ENCODE measurements at regions not wholly inside any gene's neighbourhood (a gene's known extent, or its start where the extent isn't known, plus 50 kb on each side); places are given as distances from the start of the nearest gene placed in this dataset.
"Not testable (repeated sequence)": the region's sequence is repeated elsewhere in the genome, so short reads cannot be mapped to it uniquely, and the experiment has no call there.

DNA sequence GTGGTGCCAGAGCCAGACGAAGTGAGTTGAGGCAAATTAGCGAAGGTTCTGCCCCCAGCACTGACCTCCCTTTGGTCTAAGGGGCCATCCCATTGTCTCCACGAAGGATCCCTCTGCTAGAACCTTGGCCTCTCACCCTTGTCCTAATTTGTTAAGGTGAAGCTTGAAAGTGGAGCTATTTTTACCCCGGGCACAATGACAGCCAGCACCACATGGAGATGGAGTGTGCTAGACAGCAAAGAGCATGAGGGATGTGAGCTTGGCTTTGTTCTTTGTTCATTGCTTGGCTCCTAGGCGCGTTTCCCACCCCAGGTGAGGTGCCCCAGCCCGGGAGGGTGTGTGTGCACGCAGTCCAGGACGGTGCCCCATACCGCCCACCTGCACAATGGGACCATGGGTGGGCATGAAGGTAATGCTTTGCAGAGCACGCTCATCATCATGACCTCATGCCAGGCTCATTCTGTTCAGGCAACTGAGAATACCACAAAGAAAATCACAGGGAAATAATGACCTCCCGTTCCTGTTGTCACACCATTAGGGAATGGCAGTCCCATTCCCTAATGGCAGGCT, 361.0 kb upstream of the FZD8 start:
- no peaks in the 10 kb centered on the region for H3K4me1 ChIP-seq (ENCODE audit: control insufficient read depth in 1 of 2, insufficient read depth in 2 of 2, low read length in 2 of 2)
- no peaks in the 10 kb centered on the region for H3K27me3 ChIP-seq (ENCODE audit: low read depth, low read length)
- no peaks in the 10 kb centered on the region for H3K36me3 ChIP-seq (ENCODE audit: control insufficient read depth in 1 of 2, insufficient read depth in 2 of 2, low read length in 2 of 2)
- no peak overlapping the region for H3K27ac ChIP-seq (ENCODE audit: low read length)
- no peak overlapping the region for H3K4me3 ChIP-seq (ENCODE audit: low read depth in 1 of 2, low read length in 2 of 2)
- H3K9me3 ChIP-seq (ENCODE audit: control insufficient read depth in 1 of 2, low read length in 2 of 2), result no peaks in the 10 kb centered on the region

DNA sequence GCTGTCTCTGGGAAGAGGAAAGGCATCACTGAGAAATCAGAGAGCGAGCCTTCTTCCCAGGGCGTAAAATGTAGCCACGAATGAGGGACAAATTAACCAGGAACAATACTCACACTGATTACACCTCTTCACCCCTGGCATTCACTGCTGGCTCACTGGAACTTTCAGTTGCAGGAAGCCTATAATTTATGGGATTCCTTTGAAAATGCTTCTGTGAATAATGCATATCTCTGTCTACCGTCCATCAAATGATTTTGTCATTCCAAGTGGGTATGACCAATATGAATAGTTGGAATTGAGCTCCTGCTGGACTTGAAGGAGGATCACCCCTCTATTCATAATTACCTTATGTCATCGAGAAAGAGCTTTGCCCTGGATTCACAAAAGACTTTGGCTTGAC, 360.3 kb upstream of the FZD8 start:
- no peaks in the 10 kb centered on the region for H3K36me3 ChIP-seq (ENCODE audit: control insufficient read depth in 1 of 2, insufficient read depth in 2 of 2, low read length in 2 of 2)
- no peaks in the 10 kb centered on the region for H3K4me1 ChIP-seq (ENCODE audit: control insufficient read depth in 1 of 2, insufficient read depth in 2 of 2, low read length in 2 of 2)
- H3K4me3 ChIP-seq (ENCODE audit: low read depth in 1 of 2, low read length in 2 of 2), result no peak overlapping the region
- H3K27ac ChIP-seq (ENCODE audit: low read length), result no peak overlapping the region
- H3K9me3 ChIP-seq (ENCODE audit: control insufficient read depth in 1 of 2, low read length in 2 of 2), result no peaks in the 10 kb centered on the region
- H3K27me3 ChIP-seq (ENCODE audit: low read depth, low read length), result no peaks in the 10 kb centered on the region

DNA sequence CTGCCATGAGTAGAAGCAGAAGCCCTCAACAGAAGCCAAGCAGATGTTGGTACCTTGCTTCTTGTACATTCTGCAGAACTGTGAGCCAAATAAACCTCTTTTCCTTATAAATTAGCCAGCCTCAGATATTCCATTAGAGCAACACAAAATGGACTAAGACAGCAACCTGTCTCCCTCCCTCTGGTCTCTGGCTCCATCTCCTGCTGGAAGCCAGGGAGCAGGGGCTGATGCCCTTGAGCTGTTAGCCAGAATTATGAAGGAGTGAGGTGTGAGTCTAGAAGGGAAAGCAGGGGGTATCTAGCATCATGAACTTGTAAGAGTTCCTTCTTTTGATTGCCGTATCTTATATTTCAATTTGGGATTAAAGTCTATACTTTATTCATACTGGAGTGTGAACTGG, 358.7 kb upstream of the FZD8 start:
- H3K36me3 ChIP-seq (ENCODE audit: control insufficient read depth in 1 of 2, insufficient read depth in 2 of 2, low read length in 2 of 2); H3K4me3 ChIP-seq (ENCODE audit: low read depth in 1 of 2, low read length in 2 of 2); H3K9me3 ChIP-seq (ENCODE audit: control insufficient read depth in 1 of 2, low read length in 2 of 2); H3K27me3 ChIP-seq (ENCODE audit: low read depth, low read length); H3K27ac ChIP-seq (ENCODE audit: low read length); H3K4me1 ChIP-seq (ENCODE audit: control insufficient read depth in 1 of 2, insufficient read depth in 2 of 2, low read length in 2 of 2): not testable (repeated sequence)

DNA sequence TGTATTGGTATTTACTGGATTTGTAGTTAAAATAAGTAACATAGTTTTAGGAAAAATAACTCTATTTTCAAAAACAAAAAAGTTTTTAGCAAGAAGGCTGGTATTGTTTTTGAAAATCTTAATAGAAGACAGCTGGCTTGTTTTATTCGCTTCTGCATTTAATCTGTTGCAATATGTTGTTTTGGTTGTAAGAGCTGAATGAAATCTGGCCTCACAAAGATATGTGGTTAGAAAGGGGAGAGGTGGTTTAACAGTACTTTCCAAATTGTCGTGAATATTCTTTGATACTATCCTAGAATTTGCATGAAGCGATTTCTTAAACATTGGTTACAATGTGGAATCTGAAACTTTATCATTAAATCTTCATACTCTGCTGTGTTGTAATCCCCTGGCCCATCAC, 355.9 kb upstream of the FZD8 start:
- Histone ChIP-seq H3K9me3 (ENCODE audit: control insufficient read depth in 1 of 2, low read length in 2 of 2) (no peaks in the 10 kb centered on the region), H3K27ac (ENCODE audit: low read length) (no peak overlapping the region), H3K4me1 (ENCODE audit: control insufficient read depth in 1 of 2, insufficient read depth in 2 of 2, low read length in 2 of 2) (no peaks in the 10 kb centered on the region), H3K36me3 (ENCODE audit: control insufficient read depth in 1 of 2, insufficient read depth in 2 of 2, low read length in 2 of 2) (no peaks in the 10 kb centered on the region), H3K4me3 (ENCODE audit: low read depth in 1 of 2, low read length in 2 of 2) (no peak overlapping the region), H3K27me3 (ENCODE audit: low read depth, low read length) (no peaks in the 10 kb centered on the region)

DNA sequence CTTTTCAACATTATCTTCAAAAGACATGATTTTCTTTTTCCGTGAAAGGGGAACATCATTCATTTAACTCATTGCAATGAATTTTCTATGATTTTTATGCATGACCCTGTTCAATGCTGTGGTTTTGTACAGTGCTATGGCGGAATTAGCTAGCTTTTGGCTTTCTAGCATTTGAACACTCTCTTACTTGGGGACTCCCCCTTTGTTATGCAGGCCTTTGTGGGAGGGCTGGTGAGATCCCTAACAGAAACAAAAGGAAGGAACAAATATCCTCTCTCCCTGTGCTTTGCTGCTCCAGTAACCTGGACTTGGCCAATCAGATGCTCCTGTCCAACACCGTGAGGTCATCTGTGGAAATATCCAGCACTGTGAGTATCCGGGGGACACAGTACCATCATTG, 353.4 kb upstream of the FZD8 start:
- Histone ChIP-seq H3K27me3 (ENCODE audit: low read depth, low read length) (no peaks in the 10 kb centered on the region), H3K36me3 (ENCODE audit: control insufficient read depth in 1 of 2, insufficient read depth in 2 of 2, low read length in 2 of 2) (no peaks in the 10 kb centered on the region), H3K9me3 (ENCODE audit: control insufficient read depth in 1 of 2, low read length in 2 of 2) (no peaks in the 10 kb centered on the region), H3K4me3 (ENCODE audit: low read depth in 1 of 2, low read length in 2 of 2) (no peak overlapping the region), H3K4me1 (ENCODE audit: control insufficient read depth in 1 of 2, insufficient read depth in 2 of 2, low read length in 2 of 2) (no peaks in the 10 kb centered on the region), H3K27ac (ENCODE audit: low read length) (no peak overlapping the region)

DNA sequence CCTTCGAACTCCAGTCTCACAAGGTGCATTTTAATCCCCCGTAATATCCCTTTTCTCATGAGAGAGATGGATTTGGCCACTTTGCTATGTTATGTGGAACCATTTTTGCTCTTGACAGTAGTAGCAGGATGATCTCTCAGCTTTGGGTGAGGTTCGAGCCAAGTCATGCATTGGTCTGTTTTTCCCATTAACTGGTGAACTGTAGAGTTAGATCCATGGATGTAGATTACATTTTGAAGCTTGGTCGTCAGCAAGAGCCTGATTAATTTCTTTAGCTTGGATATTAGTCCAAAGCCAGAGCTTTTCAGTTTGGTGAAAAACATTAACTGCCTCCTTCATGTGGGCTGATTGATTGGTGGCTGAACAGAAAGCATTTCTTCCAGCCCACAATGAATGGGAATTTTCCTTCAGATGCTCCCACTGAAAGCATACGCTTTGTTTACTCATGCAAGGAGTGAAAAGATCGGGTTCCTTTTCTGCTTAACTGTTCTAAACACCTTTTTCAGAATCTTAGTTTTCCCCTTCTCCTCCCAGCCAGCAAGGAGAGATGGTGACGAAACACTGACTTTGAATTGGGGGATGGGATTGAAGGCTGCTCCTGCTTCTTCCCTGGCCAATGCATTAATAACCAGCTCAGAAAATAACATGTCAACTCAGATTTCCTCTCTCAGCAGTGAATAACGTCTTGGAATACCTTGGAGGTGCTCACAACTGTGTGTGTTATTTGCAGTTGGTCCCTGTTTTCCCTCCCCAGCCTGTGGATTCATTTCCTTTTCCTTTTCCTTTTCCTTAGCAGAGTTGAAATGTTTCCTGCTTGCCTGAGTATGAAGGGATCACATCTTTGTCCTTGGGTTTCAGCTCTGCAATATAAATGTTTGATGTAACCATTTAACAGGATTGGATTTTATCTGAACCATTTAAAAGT, 351.8 kb upstream of the FZD8 start:
- Histone ChIP-seq H3K36me3 (ENCODE audit: control insufficient read depth in 1 of 2, insufficient read depth in 2 of 2, low read length in 2 of 2) (no peaks in the 10 kb centered on the region), H3K4me1 (ENCODE audit: control insufficient read depth in 1 of 2, insufficient read depth in 2 of 2, low read length in 2 of 2) (no peaks in the 10 kb centered on the region), H3K9me3 (ENCODE audit: control insufficient read depth in 1 of 2, low read length in 2 of 2) (no peaks in the 10 kb centered on the region), H3K27me3 (ENCODE audit: low read depth, low read length) (no peaks in the 10 kb centered on the region), H3K27ac (ENCODE audit: low read length) (no peak overlapping the region), H3K4me3 (ENCODE audit: low read depth in 1 of 2, low read length in 2 of 2) (no peak overlapping the region)

DNA sequence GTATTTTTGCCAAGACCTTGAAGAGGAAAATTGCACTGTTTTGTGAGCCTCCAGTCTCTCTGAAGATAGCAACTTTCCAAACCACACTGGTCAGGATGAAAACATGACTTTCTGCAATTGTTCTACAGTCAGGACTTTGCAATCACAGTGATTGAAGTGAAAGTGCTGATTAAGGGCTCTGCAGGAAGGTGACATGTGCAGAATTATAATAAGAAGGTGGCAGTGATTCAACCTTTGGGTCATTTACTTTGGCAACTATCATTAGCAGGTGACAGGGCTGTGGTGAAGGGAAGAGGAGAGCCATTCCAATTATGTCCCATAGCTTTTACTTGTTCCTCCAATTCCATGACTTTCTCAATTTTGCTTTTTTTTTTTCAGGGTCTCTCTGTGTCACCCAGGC, 350.0 kb upstream of the FZD8 start:
- Histone ChIP-seq H3K4me3 (ENCODE audit: low read depth in 1 of 2, low read length in 2 of 2) (no peak overlapping the region), H3K4me1 (ENCODE audit: control insufficient read depth in 1 of 2, insufficient read depth in 2 of 2, low read length in 2 of 2) (no peaks in the 10 kb centered on the region)

DNA sequence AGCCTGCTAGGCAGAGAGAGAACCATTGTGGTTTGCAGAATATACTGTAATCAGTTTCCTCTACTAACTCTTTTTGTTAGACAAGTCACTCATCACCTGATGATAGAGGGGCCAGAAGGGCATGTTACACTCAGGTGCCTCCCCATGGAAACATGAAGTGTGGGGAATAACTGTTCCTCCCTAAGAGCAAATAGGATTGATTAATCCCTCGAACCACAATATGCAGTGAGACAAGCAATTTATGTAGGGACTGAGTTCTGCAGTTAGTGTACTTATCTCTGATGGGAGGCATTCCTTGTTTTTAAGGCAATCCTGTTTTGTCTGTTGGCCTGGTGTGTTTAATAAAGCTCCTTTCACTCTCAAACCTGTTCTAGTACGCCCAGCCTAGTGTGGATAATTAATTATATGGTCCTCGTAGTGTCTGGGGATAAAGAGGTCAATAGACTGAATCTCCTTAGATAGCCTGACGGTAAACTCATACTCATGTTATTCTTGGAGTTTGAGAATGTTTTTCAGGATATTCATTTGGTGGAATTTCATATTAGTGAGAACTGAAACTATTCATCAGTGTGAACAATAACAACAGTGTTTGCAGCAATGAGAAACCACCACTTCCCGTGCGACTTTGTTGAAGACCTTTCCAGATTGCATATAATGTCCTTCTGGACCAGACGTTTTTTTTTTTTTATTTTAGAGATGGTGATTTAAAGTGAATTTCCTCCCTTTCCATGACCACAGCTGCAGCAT, 344.8 kb upstream of the FZD8 start:
- H3K4me1 ChIP-seq (ENCODE audit: control insufficient read depth in 1 of 2, insufficient read depth in 2 of 2, low read length in 2 of 2), result no peaks in the 10 kb centered on the region
- H3K27me3 ChIP-seq (ENCODE audit: low read depth, low read length), result no peaks in the 10 kb centered on the region
- H3K9me3 ChIP-seq (ENCODE audit: control insufficient read depth in 1 of 2, low read length in 2 of 2), result no peaks in the 10 kb centered on the region
- H3K27ac ChIP-seq (ENCODE audit: low read length), result no peak overlapping the region
- no peak overlapping the region for H3K4me3 ChIP-seq (ENCODE audit: low read depth in 1 of 2, low read length in 2 of 2)
- H3K36me3 ChIP-seq (ENCODE audit: control insufficient read depth in 1 of 2, insufficient read depth in 2 of 2, low read length in 2 of 2), result no peaks in the 10 kb centered on the region

More for the DNA sequence above, 350.0 kb upstream of the FZD8 start:
- H3K27me3 ChIP-seq (ENCODE audit: low read depth, low read length), result no peaks in the 10 kb centered on the region
- no peak overlapping the region for H3K27ac ChIP-seq (ENCODE audit: low read length)
- no peaks in the 10 kb centered on the region for H3K36me3 ChIP-seq (ENCODE audit: control insufficient read depth in 1 of 2, insufficient read depth in 2 of 2, low read length in 2 of 2)
- no peaks in the 10 kb centered on the region for H3K9me3 ChIP-seq (ENCODE audit: control insufficient read depth in 1 of 2, low read length in 2 of 2)

DNA sequence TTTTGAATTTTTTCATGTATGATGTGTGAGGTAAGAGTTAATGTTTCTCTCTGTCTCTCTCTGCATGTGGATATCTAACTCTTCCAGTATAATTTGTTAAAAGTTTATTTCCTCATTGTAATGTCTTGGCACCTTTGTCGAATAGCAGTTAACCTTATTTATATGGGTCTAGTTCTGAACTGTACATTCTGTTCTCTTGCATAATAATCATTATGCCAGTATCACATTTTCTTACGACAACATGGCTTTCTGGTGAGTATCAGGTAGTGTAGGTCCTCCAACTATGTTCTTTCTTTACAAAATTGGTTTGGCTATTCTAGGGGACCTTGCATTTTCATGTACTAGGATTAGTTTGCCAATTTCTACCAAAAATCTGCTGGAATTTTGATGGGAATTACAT, 337.0 kb upstream of the FZD8 start:
- no peaks in the 10 kb centered on the region for H3K36me3 ChIP-seq (ENCODE audit: control insufficient read depth in 1 of 2, insufficient read depth in 2 of 2, low read length in 2 of 2)
- no peaks in the 10 kb centered on the region for H3K9me3 ChIP-seq (ENCODE audit: control insufficient read depth in 1 of 2, low read length in 2 of 2)
- H3K27ac ChIP-seq (ENCODE audit: low read length), result no peak overlapping the region
- H3K4me1 ChIP-seq (ENCODE audit: control insufficient read depth in 1 of 2, insufficient read depth in 2 of 2, low read length in 2 of 2), result no peaks in the 10 kb centered on the region
- no peaks in the 10 kb centered on the region for H3K27me3 ChIP-seq (ENCODE audit: low read depth, low read length)
- no peak overlapping the region for H3K4me3 ChIP-seq (ENCODE audit: low read depth in 1 of 2, low read length in 2 of 2)

DNA sequence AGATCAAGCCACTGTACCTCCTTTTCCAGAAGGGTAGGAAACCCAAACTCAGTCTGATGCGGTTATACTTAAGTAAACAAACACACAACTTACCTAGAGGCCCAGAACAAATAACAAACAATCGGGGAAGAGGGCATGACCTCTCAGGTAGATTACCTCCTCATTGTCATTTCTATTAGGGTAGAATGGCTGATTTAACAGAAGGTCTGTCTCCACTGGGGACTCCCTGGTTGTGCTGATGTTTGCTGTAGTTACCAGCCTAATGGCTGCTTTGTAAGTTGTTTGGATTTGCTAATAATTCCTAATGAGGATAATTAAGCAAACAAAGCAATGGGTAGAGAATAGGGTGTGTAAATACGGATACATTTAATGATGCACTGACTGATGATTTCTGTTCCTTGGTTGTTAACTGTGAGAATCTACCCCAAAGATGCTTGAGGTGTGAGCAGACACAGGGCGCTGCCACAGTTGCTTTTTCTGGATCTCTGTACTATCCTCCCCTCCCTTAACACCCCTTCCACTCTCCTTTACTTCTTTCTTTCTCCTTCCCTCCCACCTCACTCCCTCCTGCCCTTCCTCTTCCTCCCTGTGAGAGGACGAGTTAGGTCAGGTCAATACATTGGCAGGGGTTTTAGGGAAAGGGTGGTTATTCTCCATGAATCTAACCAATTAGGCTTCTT, 332.0 kb upstream of the FZD8 start:
- not testable (repeated sequence) for H3K36me3 ChIP-seq (ENCODE audit: control insufficient read depth in 1 of 2, insufficient read depth in 2 of 2, low read length in 2 of 2); H3K4me3 ChIP-seq (ENCODE audit: low read depth in 1 of 2, low read length in 2 of 2); H3K27ac ChIP-seq (ENCODE audit: low read length); H3K27me3 ChIP-seq (ENCODE audit: low read depth, low read length); H3K4me1 ChIP-seq (ENCODE audit: control insufficient read depth in 1 of 2, insufficient read depth in 2 of 2, low read length in 2 of 2); H3K9me3 ChIP-seq (ENCODE audit: control insufficient read depth in 1 of 2, low read length in 2 of 2)

DNA sequence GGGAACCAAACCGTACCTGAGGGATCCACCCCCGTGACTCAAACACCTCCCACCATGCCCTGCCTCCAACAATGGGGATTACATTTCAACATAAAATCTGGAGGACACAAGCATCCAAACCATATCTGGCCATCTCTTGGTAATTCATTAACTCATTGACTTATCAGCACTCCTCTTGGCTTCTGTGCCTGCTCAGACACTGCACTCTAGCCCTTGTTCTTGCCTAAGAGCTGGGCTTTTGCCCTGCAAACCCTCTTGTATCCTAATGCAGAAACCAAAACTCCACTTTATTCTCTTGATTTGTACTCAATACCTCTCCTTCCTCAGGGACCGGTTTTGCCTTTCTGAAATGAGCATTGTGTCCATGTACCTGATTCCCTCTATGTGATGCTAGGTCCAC, 330.2 kb upstream of the FZD8 start:
- no peak overlapping the region for H3K27ac ChIP-seq (ENCODE audit: low read length)
- no peaks in the 10 kb centered on the region for H3K4me1 ChIP-seq (ENCODE audit: control insufficient read depth in 1 of 2, insufficient read depth in 2 of 2, low read length in 2 of 2)
- no peak overlapping the region for H3K4me3 ChIP-seq (ENCODE audit: low read depth in 1 of 2, low read length in 2 of 2)
- H3K36me3 ChIP-seq (ENCODE audit: control insufficient read depth in 1 of 2, insufficient read depth in 2 of 2, low read length in 2 of 2), result no peaks in the 10 kb centered on the region
- H3K27me3 ChIP-seq (ENCODE audit: low read depth, low read length), result no peaks in the 10 kb centered on the region
- peaks cover 0 to 4% of the 10 kb centered on the region in 2 donors for H3K9me3 ChIP-seq (ENCODE audit: control insufficient read depth in 1 of 2, low read length in 2 of 2)

Measured in muscle layer of duodenum (tissue), 2 donors.